ENCODE measurements at regions not wholly inside any gene's neighbourhood (a gene's known extent, or its start where the extent isn't known, plus 50 kb on each side); places are given as distances from the start of the nearest gene placed in this dataset.
A peak's percentile ranks its signal among the peaks of the same experiment; 100 is the strongest.
"Not testable (repeated sequence)": the region's sequence is repeated elsewhere in the genome, so short reads cannot be mapped to it uniquely, and the experiment has no call there.

DNA sequence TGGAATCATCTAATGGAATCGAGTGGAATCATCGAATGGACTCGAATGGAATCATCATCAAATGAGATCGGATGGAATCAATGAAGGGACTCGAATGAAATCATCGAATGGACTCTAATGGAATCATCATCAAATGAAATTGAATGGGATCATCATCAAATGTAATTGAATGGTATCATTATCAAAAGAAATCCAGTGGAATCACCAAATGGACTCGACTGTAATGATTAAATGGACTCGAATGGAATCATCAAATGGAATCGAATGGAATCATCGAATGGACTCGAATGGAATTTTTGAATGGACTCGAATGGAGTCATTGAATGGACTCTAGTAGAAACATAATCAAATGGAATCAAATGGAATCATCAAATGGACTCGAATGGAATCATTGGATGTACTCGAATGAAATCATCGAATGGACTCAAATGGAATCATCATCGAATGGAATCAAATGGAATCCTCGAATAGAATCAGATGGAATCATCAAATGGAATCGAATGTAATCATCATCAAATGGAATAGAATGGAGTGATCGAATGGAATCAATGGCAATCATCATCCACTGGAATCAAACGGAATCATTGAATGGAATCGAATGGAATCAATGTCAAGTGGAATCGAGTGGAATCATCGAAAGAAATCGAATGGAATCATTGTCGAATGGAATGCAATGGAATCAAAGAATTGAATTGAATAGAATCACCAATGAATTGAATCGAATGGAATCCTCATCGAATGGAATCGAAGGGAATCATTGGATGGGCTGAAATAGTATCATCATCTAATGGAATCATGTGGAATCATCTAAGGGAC lies 234.2 kb downstream of the SHCBP1 start:
- intact Hi-C loops (cut with DNase I; ENCODE audit: low total_unique reads); H3K36me3 ChIP-seq; H3K4me1 ChIP-seq; H3K27me3 ChIP-seq; H3K9me3 ChIP-seq; in situ Hi-C loops (cut with MboI; ENCODE audit: low pct_ligation_motif_present in 1 of 4, low pct_unique_long_range_greater_than_20kb in 1 of 4, low sequenced_read_pairs in 3 of 4): not testable (repeated sequence)
- peak; percentile 11 for DNase-seq
- Histone ChIP-seq H3K27ac (peak overlapping the region in 1 of 4 donors; percentile 0), H3K4me3 (peak overlapping the region in 1 of 4 donors; percentile 0)
- 77 to 79% methylated on average over 28 of the region's 28 CpGs for WGBS, 2 donors (ENCODE audit: low coverage in 1 of 2)

DNA sequence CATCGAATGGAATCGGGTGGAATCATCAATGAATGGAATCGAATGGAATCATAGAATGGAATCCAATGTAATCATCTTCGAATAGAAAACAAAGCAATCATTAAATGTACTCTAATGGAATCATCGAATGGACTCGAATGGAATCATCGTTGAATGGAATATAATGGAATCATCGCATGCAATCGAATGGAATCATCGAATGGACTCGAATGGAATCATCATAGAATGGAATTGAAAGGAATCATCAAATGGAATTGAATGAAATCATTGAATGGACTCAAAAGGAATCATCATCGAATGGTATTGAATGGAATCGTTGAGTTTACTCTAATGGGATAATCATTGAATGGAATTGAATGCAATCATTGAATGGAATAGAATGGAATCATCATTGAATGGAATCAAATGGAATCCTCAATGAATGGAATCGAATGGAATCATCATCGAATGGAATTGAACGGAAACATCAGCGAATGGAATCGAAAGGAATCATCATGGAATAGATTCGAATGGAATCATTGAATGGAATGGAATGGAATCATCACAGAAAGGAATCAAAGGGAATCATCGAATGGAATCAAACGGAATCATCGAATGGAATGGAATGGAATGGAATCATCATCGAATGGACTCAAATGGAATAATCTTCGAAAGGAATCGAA lies 234.9 kb downstream of the SHCBP1 start:
- H3K36me3 ChIP-seq; H3K9me3 ChIP-seq; H3K4me1 ChIP-seq; H3K27me3 ChIP-seq; intact Hi-C loops (cut with DNase I; ENCODE audit: low total_unique reads); in situ Hi-C loops (cut with MboI; ENCODE audit: low pct_ligation_motif_present in 1 of 4, low pct_unique_long_range_greater_than_20kb in 1 of 4, low sequenced_read_pairs in 3 of 4); H3K27ac ChIP-seq; DNase-seq; H3K4me3 ChIP-seq: not testable (repeated sequence)
- 72 to 79% methylated on average over 25 of the region's 25 CpGs for WGBS, 2 donors (ENCODE audit: low coverage in 1 of 2)

DNA sequence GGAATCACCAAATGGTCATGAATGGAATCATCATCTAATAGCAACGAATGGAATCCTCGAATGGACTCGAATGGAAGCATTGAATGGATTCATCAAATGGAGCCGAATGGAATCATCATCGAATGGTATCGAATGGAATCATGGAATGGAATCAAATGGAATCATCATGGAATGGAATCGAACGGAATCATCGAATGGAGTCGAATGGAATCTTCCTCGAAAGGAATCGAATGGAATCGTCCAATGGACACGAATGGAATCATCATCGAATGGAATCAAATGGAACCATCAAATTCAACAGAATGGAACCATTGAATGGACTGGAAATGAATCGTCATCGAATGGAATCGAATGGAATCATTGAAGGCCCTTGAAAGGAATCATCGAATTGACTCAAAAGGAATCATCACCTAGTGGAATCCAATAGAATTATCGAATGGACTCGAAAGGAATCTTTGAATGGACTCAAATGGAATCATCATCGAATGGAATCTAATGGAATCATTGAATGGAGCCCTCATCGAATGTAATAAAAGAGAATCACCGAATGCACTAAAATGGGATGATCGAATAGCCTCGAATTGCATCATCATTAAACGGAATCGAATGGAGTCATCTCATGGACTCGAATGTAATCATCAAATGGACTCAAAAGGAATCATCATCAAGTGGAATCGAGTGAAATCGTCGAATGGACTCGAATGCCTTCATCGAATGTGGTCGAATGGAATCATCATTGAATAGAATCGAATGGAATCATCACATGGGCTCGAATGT lies 236.7 kb downstream of the SHCBP1 start:
- H3K27ac ChIP-seq; H3K4me1 ChIP-seq; intact Hi-C loops (cut with DNase I; ENCODE audit: low total_unique reads); H3K4me3 ChIP-seq; H3K9me3 ChIP-seq; H3K27me3 ChIP-seq; H3K36me3 ChIP-seq; in situ Hi-C loops (cut with MboI; ENCODE audit: low pct_ligation_motif_present in 1 of 4, low pct_unique_long_range_greater_than_20kb in 1 of 4, low sequenced_read_pairs in 3 of 4): not testable (repeated sequence)
- WGBS, 2 donors (ENCODE audit: low coverage in 1 of 2), result 74 to 79% methylated on average over 37 of the region's 37 CpGs
- DNase-seq, result peak; percentile 19

DNA sequence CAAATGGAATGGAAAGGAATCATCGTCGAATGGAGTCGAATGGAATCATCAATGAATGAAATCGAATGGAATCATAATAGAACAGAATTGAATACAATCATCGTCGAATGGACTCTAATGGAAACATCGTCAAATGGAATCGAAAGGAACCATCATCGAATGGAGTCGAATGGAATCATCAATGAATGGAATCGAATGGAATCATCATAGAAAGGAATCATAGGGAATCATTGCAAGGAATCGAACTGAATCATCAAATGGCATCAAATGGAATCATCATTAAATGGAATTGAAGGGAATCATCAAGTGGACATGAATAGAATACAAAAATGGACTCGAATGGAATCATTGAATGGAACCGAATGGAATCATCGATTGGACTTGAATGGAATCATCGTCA lies 237.6 kb downstream of the SHCBP1 start:
- H3K9me3 ChIP-seq; H3K36me3 ChIP-seq; in situ Hi-C loops (cut with MboI; ENCODE audit: low pct_ligation_motif_present in 1 of 4, low pct_unique_long_range_greater_than_20kb in 1 of 4, low sequenced_read_pairs in 3 of 4); H3K4me1 ChIP-seq; H3K27ac ChIP-seq; H3K4me3 ChIP-seq; intact Hi-C loops (cut with DNase I; ENCODE audit: low total_unique reads); H3K27me3 ChIP-seq; DNase-seq: not testable (repeated sequence)
- WGBS, 2 donors (ENCODE audit: low coverage in 1 of 2), result 78% methylated on average over 14 to 16 of the region's 16 CpGs

DNA sequence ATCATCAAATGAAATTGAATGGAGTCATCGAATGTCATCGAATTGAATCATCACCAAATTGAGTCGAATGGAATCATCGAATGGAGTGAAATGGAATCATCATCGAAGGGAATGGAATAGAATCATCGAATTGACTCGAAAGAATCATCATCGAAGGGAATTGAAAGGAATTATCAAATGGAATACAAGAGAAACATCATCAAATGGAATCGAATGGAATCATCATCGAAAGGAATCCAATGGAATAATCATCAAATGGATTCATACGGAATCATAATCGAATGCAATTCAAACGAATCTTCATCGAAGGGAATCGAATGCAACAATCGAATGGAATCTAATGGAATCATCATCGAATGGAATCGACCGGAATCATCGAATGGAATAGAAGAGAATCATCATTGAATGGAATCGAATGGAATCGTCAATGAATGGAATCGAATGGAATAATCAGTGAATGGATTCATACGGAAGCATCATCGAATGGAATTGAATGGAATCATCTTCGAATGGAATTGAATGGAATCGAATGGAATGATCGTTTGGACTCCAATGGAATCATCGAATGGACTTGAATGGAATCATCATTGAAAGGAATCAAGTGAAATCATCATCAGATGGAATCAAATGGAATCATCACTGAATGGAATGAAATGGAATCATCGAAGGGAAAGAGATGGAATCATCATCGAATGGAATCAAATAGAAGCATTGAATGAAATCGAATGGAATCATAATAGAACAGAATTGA lies 238.2 kb downstream of the SHCBP1 start:
- H3K4me1 ChIP-seq; H3K36me3 ChIP-seq; H3K9me3 ChIP-seq; in situ Hi-C loops (cut with MboI; ENCODE audit: low pct_ligation_motif_present in 1 of 4, low pct_unique_long_range_greater_than_20kb in 1 of 4, low sequenced_read_pairs in 3 of 4); H3K27me3 ChIP-seq; H3K4me3 ChIP-seq; intact Hi-C loops (cut with DNase I; ENCODE audit: low total_unique reads); DNase-seq; H3K27ac ChIP-seq: not testable (repeated sequence)
- WGBS, 2 donors (ENCODE audit: low coverage in 1 of 2), result 86 to 87% methylated on average over 32 of the region's 32 CpGs

DNA sequence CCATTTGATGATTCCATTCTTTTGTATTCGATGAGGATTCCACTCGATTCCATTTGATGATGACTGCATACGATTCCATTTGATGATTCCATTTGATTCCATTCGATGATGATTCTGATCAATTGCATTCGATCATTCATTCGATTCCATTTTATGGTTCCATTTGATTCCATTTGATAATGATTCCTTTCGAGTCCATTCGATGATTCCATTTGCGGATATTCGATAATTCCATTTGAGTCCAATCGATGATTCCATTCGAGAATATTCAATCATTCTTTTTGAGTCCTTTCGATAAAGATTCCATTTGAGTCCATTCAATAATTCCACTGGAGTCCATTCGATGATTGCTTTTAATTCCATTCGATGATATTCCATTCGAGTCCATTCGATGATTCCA lies 239.1 kb downstream of the SHCBP1 start:
- in situ Hi-C loops (cut with MboI; ENCODE audit: low pct_ligation_motif_present in 1 of 4, low pct_unique_long_range_greater_than_20kb in 1 of 4, low sequenced_read_pairs in 3 of 4); H3K27me3 ChIP-seq; H3K36me3 ChIP-seq; H3K9me3 ChIP-seq; DNase-seq; intact Hi-C loops (cut with DNase I; ENCODE audit: low total_unique reads); H3K4me1 ChIP-seq; H3K27ac ChIP-seq; H3K4me3 ChIP-seq: not testable (repeated sequence)
- WGBS, 2 donors (ENCODE audit: low coverage in 1 of 2), result 89 to 91% methylated on average over 17 of the region's 17 CpGs

DNA sequence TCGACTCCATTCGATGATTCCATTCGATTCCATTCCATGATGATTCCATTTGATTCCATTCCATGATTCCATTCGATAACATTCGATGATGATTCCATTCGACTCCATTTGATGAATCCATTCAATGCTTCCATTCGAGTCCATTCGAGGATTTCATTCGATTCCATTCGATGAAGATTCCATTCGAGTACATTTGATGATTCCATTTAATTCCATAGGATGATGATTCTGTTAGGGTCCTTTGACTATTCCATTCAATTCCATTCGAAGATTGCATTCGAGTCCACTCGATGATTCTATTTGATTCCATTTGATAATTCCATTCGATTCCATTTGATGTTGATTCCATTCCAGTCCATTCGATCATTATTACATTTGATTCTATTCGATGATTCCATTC lies 239.8 kb downstream of the SHCBP1 start:
- H3K36me3 ChIP-seq; H3K9me3 ChIP-seq; H3K4me3 ChIP-seq; DNase-seq; H3K27me3 ChIP-seq; H3K27ac ChIP-seq; H3K4me1 ChIP-seq; intact Hi-C loops (cut with DNase I; ENCODE audit: low total_unique reads); in situ Hi-C loops (cut with MboI; ENCODE audit: low pct_ligation_motif_present in 1 of 4, low pct_unique_long_range_greater_than_20kb in 1 of 4, low sequenced_read_pairs in 3 of 4): not testable (repeated sequence)
- 91 to 92% methylated on average over 17 of the region's 17 CpGs for WGBS, 2 donors (ENCODE audit: low coverage in 1 of 2)
